Kasumi-1 (cell line): ENCODE measurements at regions not wholly inside any gene's neighbourhood (a gene's known extent, or its start where the extent isn't known, plus 50 kb on each side); places are given as distances from the start of the nearest gene placed in this dataset.

Source experiments
- DNase-seq, 2 experiments: peaks; one replicate each; lab custom pipeline; 2025; lab: John Stamatoyannopoulos, UW

DNA sequence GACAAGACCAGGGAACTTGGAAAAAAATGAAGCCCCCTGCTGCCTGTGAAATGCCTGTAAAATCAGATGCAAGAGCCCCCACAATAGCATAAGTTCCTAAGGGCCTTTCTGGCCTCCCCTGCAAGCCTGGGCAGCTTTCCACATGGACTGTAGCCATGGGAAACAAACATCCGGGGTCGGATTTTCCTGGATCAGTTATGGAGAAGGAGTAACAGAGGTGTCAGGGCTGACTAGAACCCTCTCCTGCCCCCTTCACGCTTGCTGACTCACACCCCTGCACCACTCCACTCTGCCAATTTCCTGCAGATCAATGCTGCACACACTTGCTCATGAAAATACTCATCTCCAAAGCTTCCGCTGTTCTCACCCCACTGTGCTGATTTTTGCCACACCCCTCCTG, 258.6 kb downstream of the CBLN1 start:
- no peak for DNase-seq

DNA sequence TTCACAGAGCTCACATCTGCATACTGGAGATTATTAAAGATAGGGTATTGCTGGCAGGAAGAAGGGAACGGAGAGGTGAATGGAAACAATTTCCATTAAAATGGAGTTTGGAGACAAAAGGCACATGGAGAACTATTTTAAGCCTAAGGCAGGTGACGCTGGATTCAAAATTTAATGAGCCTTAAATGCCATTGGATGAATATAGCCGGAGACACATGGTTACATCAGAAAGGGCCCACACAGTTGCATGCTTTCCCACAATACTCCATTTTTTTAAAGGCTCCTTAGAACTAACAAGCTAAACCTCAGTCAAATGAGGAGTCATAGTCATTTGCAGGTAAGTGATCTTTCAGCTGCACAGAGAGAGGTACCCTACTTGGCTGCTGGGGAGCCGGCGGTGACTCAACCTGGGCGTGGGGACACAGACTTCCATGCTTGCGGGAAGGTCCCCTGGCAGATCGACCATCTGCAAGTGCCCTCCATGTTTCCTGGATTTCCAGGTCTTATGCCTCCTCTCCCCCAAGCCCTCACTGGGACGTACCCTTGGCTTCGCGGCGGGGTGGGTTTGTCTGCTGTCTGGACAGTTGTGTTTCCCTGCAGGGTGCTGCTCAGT, 259.2 kb downstream of the CBLN1 start:
- no peak for DNase-seq

DNA sequence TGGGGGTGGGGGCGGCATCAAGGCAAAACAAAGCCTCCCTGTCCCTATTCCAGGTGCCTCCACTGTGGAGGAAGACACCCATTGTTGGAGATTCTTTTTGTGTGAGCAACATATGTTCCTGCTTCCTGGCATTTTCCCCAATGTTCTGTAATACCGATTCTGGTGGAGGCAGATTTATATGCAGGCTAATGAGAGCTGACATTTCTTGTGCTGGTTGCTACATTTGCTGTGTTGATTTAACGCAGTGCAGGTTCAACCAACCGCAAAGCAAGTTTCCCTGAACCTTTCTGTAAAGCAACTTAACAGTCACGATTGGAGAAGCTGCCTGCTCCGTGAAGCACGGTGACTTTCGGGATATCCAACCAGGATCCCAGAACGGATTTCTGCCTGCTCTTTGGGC, 260.5 kb downstream of the CBLN1 start:
- no peak for DNase-seq

DNA sequence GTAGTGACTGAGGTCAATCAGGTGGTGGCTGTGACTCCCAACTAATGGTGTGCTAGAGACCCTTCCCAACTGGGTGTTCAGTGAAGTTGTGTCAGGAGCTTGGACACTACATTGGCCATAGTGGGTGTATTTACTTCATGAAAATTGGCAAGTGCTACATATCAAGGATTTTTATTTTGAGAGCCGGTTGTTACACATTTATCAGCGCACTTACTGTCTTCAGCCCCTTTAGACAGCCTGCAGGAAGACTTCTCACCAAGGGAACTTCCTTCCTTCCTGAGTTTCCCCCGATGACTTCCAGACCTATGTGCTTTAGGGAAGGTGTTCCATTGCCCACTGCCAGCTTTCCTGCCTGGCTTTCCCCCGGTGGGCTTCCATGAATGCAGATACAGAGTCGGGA, 261.2 kb downstream of the CBLN1 start:
- DNase-seq = no peak

DNA sequence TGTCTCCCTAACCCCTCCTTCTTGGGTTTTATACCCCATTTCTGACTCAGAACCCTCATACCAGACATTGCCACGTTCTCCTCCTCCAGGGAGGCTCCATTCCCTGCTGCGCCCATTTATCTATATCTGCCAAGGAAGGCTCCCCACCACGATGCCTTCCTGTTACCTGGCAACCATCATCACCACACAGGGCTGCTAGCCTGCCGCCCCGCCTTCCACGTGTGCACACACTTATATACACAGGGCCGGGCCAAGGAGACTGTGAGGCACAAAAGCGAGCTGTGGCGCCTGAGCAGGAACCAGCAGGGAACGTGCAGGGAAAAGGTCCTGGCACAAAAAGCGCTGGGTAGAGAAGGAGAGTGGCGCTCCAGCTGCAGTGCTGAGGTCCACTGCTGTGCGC, 261.8 kb downstream of the CBLN1 start:
- DNase-seq = no peak

DNA sequence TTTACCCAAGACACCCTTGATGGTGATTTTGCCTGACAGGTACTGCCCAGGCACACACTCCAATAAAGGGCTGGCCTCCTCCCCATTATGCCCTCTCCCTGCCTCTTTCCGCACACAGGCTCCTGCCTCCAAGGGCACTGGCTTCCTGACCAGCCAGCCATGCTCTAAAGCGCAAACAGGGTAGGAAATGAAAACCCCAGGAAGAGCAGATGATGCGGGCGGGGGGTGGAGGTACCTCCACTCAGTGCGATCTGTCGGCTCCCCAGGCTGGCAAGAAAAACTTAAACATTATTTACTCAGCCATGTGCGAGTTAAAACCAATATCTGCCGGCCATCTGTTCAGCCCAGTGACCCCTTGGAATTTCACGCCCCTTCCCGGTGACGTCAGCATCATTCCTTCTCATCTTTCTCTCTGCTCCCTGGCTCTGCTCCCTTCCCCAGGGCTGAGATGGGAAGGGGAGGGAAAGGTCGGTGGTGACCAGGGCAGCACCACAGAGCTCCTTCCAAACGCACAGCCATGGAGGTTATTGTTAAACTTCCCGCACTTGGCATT, 262.5 kb downstream of the CBLN1 start:
- no peak for DNase-seq

DNA sequence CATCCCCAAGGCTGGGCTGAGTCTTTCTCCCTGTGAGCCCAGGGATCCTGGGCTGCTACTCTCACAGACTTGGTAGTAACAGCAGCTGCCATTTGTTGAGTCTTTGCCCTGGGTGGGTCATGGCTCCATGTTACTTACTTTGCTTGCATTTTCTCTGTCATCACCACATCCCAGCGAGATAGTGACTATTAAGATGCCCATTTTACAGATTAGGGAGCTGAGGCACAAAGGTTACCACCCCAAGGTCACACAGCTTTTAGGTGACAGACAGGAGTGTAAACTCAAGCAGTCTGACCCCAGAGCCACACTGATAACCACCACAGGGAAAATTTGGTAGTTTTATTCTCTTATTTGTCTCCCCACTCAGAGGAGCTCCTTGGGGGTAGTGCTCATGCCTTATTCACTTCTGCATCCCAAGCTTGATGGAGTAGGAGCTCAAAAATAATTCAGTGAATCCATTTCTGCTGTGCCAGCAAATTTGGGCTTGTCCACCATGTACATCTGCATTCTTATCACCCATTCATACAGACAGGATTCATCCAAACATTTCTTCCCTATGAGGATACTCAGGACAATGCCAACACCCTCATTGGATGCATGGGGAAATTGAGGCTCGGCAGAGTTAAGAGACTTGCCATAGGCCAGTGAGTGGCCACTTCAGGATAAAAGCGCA, 263.2 kb downstream of the CBLN1 start:
- no peak for DNase-seq

DNA sequence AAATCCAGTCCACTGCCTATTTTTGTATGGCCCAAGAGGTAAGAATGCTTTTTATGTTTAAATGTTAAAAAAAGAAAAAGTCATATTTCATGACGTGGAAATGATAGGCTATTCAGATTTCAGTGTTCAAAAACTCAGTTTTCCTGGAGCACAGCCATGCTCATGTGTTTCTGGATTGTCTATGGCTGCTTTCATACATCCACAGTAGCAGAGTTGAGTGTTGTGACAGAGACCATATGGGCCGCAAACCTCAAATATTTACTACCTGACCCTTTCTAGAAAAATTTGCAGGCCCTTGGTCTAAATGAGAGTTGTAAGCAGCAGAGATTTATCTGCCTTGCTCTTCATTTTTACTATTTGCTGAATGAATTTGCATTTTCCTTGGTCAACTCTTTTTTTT, 264.1 kb downstream of the CBLN1 start:
- DNase-seq = no peak

DNA sequence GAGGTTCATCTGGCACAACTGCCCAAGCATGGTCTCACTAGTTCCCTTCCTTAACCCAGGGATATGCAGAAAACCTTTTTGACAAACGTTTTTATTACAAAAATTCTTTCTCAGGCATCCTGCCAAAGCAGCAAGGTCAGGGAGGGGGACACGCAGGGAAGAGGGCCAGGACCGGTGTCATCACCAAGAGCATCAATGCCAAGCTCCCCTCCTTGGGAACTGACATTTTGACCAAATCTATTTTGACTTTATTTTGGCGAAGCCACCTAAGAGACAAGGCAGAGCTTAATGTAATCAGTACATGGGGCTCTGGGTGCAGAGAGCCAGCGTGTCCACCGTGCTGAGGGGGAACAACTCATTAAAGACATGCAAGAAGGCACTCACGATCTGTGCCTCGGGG, 265.2 kb downstream of the CBLN1 start:
- DNase-seq = no peak

DNA sequence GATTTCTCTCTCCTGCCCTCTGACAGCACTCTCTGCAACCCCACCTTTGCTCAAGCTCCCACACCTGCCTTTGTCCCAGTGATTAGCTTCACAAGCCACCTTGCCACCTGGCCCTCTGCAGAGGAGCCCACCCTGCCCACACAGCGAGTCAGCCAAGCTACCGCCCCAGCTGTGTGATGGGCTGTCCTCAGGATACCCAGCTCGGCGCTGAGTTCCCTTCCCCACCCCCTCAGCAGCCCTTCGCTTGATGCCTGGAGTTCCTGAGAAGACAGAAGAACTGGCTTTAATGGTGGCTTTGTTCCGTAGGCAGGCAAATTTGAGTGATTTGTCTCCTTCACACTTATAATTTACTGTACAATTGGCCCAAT, 266.4 kb downstream of the CBLN1 start:
- DNase-seq = no peak

DNA sequence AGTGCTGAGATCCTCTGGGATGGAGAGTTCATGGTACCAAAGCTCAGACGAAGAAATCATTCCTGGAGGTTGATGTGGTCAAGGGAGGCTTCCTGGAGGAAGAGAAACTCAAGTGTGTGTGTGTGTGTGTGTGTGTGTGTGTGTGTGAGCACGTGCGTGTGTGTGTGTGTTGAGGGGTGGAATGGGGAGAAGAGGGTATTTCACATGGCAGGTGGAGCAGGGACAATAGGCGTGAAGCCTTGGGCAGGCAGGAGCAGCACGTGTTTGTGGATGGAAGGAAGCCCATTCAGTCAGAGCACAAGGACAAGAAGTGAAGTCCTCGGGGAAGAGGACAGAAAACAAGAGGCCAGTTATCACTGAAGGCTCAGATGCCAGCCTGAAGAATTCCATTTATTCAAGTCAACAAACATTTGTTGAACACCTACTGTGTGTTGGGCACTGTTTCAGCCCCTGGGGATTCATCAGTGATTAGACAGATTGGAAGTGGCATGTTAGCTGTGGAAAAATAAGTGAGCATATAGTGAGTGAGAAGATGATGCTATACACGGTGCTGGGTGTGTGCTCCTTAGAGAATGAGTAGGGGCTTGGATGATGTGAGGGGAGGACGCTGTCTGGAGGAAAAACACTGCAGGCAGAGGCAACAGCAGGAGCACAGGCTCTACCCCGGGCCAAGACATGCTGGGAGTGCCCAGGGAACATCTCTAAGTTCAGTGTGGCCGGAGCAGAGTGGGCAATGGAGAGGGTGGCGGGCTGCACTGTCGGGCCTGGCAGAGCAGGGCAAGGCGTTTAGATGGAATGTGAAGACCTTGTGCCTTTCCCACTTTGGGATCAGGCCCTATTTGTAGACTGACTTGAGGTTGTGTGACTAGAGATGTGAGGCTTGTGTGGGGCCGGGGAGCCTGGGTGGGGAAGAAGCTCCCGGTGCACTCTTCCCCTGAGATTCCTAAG, 267.1 kb downstream of the CBLN1 start:
- DNase-seq = no peak

DNA sequence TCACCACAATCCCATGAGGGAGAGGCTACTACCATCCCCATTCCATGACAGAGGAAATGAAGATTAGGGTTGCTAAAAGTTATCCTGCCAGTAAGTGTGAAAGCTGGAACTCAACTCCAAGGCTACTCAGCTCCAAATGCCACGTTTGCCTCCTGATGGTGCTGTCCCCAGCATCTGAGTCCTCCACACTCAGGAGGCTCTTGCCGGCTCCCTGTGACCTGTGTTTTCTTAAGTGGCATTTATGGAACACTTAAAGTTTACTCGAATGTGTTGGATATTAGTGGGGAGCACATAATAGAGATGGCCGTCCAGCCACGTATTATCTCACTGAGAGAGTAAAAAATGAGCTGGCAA, 267.9 kb downstream of the CBLN1 start:
- no peak for DNase-seq

DNA sequence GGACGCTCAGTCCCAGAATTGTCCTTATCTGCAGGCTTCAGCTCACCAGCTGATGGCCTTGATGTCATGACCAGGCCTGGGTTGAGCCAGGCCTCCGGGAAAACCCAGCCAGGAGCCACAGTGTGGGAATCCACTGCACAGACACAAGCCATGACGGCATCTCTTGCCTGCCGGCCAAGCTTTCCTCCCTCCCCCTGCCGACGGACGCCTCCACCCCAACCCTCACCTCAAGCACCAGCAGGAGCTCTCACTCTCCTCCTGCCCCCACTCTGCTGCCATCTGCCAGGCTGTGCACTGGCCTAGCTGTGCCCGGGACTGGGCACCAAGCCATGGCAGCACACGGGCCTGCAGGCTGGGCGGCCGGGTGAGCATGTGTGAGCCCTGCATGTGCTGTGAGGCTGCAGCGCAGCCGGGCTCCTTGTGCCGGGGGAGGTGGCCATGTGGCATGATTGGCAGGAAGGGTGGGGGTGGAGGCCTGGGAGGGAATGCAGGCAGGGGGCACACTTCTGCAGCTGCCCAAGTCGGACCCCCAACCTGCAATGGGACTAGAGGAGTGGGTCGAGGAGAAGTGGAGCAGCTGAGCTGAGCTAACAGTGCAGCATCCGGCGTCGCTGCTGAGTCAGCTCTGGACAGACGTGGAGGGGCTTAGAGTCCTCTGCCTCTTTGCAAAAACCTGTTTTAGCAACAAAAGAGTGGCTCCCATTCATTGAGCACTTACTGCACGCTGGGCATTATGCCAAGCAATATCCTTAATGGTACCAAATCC, 268.5 kb downstream of the CBLN1 start:
- no peak for DNase-seq

DNA sequence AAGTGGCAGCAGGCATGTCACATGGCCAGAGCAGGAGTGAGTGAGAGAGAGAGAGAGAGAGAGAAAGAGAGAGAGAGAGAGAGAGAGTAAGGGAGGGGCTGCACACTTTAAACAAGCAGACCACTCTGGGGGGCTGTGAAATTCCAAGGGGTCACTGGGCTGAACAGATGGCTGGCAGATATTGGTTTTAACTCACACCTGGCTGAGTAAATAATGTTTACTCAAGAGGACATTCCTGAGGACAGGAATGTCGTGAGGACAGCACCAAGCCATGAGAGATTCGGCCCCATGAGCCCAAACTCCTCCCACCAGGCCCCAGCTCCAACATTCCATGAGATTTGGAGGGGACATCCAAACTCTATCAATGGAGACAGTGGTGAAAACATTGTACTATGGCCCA, 269.7 kb downstream of the CBLN1 start:
- no peak for DNase-seq

DNA sequence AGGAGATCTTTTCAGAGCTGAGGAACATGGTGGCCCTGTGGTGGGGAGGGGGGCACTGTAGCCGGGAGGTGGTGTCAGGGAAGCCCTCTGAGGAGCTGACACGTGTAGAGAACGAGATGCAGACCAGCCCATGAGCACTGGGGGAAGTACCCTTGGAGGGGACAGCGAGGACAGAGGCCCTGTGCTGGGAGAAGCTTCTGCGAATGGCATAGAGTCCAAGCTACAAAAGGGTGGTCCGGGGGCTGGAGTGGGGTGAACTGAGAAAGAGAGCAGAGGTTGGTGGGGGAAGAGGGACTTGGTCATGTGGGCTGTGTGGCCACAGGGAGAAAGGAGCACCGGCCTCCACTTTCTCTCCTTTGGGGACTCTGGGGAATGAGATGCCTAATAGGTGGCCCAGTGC, 270.8 kb downstream of the CBLN1 start:
- no peak for DNase-seq

DNA sequence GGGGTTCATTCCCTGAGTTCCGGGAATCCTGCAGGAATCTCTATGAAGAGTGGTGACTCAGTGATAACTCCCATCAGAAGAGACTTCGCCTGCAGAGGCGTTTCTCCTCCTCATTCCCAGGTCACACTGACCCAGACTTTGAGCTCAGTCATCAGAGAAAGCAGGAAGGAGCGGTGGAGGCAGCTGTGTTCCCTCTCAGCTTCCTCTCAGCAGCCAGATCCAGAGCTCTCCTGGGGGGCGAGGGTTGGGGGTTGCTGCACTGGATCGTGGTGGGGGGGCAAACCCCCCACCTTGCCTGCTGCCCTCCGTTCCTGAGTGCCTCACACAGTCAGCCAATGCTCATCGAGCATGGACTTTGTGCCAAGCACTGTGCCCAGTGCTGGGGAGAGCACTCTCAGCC, 271.2 kb downstream of the CBLN1 start:
- DNase-seq = no peak

DNA sequence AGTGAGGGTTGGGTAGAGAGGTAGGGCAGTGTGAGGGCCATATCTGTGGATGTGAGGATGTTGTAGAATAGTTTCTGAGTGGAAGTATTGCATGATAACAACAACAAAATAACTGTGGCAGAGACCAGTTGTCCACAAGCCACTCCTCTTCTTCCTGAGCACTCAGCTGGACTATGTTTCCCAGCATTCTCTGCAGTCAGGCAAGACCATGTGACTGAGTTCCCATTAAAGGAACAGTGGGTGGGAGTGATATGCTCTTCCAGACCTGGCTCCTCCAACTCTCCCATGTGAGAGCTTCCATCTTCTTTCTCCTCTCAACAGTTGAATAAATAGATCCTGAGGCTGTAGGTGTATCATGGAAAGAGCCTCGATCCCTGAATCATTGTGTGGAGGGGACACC, 272.4 kb downstream of the CBLN1 start:
- DNase-seq = no peak

DNA sequence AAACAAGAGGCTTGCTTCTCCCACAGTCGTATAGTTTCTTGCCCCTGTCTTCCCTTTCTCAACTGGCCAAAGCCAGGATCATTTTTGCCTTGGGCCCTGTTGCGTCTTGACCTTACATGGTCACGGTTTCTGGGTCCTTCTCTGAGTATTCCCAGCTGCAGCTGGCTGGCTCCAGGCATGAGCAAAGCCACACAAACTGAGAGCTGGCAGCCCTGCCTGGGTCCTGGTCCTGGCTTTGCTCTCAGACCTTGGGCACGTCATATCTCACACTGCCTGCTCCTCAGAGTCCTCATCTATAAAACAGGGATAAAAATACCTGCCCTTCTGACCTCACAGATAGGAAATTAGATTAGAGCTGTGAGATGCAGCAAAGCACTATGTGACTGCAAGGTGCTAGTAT, 277.6 kb downstream of the CBLN1 start:
- DNase-seq = no peak

DNA sequence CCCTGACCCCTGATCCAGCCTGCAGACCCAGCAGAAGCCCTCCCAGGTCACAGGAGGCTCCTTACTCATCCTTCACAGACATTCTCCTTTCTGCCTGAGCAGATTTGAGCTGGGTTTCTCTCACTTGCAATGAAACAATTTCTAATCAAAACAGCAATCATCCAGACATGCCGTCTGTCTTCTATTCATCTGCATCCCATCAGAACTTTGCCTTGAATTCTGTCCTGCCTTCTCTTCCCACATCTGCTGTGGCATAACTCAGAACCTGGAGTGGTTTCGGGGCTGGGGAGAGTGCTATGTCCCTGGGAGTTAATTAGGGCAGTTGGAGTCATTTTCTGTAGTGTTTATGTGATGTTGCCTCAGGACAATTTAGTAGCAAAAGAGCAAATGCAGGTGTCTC, 278.6 kb downstream of the CBLN1 start:
- no peak for DNase-seq

DNA sequence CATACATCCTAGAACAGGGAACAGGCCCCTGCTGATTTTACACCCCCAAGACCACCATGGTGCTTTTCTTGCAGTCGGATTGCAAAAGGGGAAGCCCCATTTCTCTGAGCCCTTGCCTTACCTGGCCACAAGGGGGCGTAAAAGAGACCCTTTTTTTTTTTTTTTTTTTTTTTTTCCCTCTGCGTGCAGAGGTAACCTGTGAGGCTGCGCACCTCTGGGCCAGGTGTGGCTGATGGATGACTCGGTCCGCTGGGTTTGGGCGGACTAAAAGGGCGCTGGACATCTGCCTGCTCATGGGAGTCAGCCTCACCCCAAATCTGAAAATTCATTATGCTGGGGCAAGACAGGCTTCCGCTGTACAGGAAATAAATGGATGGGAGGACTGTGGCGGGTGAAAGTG, 281.0 kb downstream of the CBLN1 start:
- no peak for DNase-seq

DNA sequence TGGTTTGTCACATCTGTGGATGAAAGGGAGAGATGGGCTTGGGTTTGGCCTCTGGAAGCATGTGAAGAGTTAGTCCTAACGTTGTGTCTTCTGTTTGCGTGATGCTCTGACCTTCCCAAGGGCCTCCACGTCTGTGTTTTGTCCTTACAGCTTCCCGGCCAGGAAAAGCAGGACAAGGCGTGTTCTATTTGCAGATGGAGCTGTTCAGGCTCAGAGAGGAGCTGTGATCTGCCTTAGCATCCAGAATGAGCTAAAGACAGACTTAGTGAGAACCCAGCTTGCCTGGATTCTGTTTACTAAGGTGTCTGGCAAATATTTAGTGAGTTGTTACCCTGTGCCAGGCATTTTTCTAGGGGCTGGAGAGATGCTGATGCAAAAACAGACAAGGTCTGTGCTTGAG, 282.1 kb downstream of the CBLN1 start:
- DNase-seq = no peak

DNA sequence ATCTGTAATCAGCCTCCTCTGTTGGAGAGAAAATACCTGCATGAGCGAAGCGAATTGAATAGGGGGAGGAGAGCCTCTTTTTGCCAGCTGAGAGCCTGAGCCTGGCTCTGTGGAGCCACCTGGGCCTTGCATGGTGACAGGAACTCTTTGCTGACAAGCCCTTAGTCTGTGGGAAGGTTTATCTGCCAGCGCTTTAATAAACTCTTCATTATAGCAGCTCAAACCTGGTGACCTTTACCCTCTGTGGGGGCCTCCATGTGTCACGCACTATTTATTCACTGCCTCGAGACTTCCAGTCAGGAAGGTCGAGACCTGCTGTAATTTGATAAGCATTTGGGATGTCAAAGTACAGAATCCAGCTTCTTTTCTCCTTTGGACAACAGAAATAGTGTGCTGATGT, 282.6 kb downstream of the CBLN1 start:
- no peak for DNase-seq
